OCI-LY3 (cell line): ENCODE measurements at regions not wholly inside any gene's neighbourhood (a gene's known extent, or its start where the extent isn't known, plus 50 kb on each side); places are given as distances from the start of the nearest gene placed in this dataset.

Source experiments
- CTCF ChIP-seq: fragments of 200-600, 300-600 bp; sonication (generic); IDR thresholded peaks from 2 replicates; pipeline ENCODE4 v1.5.1; 2014; ENCODE audit warnings: antibody characterized with exemption, low read length, low read depth
- EZH2phosphoT487 ChIP-seq: fragments of 200-600 bp; shearing (Covaris generic); IDR thresholded peaks from 2 replicates; pipeline ENCODE4 v1.6.1; 2018; ENCODE audit warnings: antibody characterized with exemption, mixed run types, low read depth

- no peak for TF ChIP-seq CTCF
- no peak for TF ChIP-seq EZH2phosphoT487
Observed at GRCh38 chr6:153621070-153621469, 418.0 kb upstream of the OPRM1 start.
